Esophagus squamous epithelium (tissue), 4 donors: ENCODE measurements at regions not wholly inside any gene's neighbourhood (a gene's known extent, or its start where the extent isn't known, plus 50 kb on each side); places are given as distances from the start of the nearest gene placed in this dataset.

Experiments
- POLR2A ChIP-seq, 4 donors: fragments of 450-650 bp; IDR thresholded peaks; one replicate each; pipeline ENCODE4 v1.6.1; 2017; ENCODE audit warnings: antibody characterized with exemption in 4 of 4, mild to moderate bottlenecking in 4 of 4, moderate library complexity in 3 of 4
- TF ChIP-seq, protein P1 (sequence below), 6 experiments: fragments of 450-650 bp in 4 of 6; fragments of 200-600 bp in 2 of 6; sonication (generic) in 2 of 6; IDR thresholded peaks; one replicate each; pipeline ENCODE4 v1.5.1; 2016 to 2019; ENCODE audit warnings: antibody characterized with exemption in 6 of 6, mild to moderate bottlenecking in 4 of 6, moderate library complexity in 4 of 6

DNA sequence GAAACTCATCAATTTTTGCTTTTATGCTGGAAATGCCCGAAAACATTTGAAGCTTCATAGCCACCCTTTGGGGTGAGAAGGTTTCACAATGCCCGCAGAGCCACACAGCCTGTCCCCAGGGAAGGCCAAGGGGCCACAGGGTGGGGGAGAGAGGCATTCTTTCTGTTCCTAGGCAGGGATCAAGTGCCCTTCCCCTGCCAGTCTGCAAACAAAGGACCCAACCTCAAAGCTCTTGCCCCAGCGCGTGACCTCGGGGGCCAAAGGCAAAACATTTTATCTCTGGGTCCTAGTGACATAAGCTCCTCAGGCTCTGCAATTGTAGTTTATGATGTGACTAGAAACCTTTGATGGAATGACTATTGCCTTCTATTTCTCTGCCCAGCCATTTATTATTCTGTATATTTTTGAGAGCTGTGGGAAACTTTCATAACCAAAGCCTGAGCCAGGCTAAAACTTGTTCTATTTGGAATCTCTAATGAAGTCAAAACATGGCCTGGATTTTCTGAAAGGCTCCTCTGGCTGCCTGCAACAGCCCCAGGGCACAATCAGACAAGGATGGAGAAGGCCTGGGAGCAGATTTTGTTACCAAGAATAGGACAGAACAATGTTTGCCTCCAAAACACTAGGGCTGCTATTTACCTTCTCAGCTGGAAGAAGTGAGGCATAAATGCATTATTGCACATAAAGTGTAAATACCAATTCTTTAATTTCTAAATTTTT lies 137.2 kb upstream of the KCTD1 start:
- TF ChIP-seq, protein P1, sequence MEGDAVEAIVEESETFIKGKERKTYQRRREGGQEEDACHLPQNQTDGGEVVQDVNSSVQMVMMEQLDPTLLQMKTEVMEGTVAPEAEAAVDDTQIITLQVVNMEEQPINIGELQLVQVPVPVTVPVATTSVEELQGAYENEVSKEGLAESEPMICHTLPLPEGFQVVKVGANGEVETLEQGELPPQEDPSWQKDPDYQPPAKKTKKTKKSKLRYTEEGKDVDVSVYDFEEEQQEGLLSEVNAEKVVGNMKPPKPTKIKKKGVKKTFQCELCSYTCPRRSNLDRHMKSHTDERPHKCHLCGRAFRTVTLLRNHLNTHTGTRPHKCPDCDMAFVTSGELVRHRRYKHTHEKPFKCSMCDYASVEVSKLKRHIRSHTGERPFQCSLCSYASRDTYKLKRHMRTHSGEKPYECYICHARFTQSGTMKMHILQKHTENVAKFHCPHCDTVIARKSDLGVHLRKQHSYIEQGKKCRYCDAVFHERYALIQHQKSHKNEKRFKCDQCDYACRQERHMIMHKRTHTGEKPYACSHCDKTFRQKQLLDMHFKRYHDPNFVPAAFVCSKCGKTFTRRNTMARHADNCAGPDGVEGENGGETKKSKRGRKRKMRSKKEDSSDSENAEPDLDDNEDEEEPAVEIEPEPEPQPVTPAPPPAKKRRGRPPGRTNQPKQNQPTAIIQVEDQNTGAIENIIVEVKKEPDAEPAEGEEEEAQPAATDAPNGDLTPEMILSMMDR (IDR thresholded peaks at IDR 0.05): no peak
- no peak for TF ChIP-seq POLR2A (IDR thresholded peaks at IDR 0.05)
